IMR-90 (cell line): ENCODE measurements at regions not wholly inside any gene's neighbourhood (a gene's known extent, or its start where the extent isn't known, plus 50 kb on each side); places are given as distances from the start of the nearest gene placed in this dataset.

Experiments used
- ATAC-seq: fragments of 200-7000 bp; cut with Tn5 transposase; 2 replicates; pipeline ENCODE4 v1.9.1; 2020; ENCODE audit warnings: low read depth, mild to moderate bottlenecking, moderate library complexity
- BruUV-seq: library from RNA; stranded (reverse); fragments of 400-500 nt; replicated peaks from 2 replicates; lab custom pipeline; 2021; lab: Mats Ljungman, UMichigan
- CTCF ChIA-PET: fragments of 300-600 bp; formaldehyde crosslinking; extraction: SDS; loops from one replicate; lab custom pipeline; 2021; ENCODE audit warnings: antibody characterized with exemption; lab: Yijun Ruan, JAX
- POLR2A ChIA-PET: fragments of 300-600 bp; sonication (Branson Sonifier 250); formaldehyde crosslinking; loops from one replicate; lab custom pipeline; 2022; ENCODE audit warnings: antibody characterized with exemption; ENCODE audit not compliant: unreplicated experiment; lab: Charles Lee
- DNase-seq: peaks from one replicate; pipeline ENCODE4 v3.0.0; 2013
- H2AFZ ChIP-seq: replicated peaks from 2 replicates; pipeline ENCODE3; 2013; ENCODE audit warnings: low read length, mild to moderate bottlenecking; ENCODE audit not compliant: poor library complexity
- H2AK5ac ChIP-seq: 2 replicates; pipeline ENCODE4 v1.6.1; 2013; ENCODE audit warnings: low read depth, low read length, inconsistent platforms
- H2AK9ac ChIP-seq: replicated peaks from 2 replicates; pipeline ENCODE3; 2013; ENCODE audit warnings: mild to moderate bottlenecking, low read depth, low read length, moderate library complexity; ENCODE audit not compliant: poor library complexity
- H2BK120ac ChIP-seq: 2 replicates; pipeline ENCODE4 v1.6.1; 2013; ENCODE audit warnings: low read depth, low read length, inconsistent platforms
- H2BK15ac ChIP-seq: 3 replicates; pipeline ENCODE4 v1.6.1; 2013; ENCODE audit warnings: low read depth, low read length, inconsistent platforms
- H2BK20ac ChIP-seq: 2 replicates; pipeline ENCODE4 v1.6.1; 2013; ENCODE audit warnings: low read depth, mild to moderate bottlenecking, inconsistent platforms, low read length, moderate library complexity
- H2BK5ac ChIP-seq: 2 replicates; pipeline ENCODE4 v1.6.1; 2013; ENCODE audit warnings: mild to moderate bottlenecking, low read depth, low read length, inconsistent platforms; ENCODE audit not compliant: poor library complexity, severe bottlenecking
- H3K14ac ChIP-seq: replicated peaks from 2 replicates; pipeline ENCODE4 v1.6.1; 2013; ENCODE audit warnings: low read depth, low read length, inconsistent platforms
- H3K18ac ChIP-seq: 2 replicates; pipeline ENCODE4 v1.6.1; 2013; ENCODE audit warnings: low read depth, low read length, control low read depth
- H3K23ac ChIP-seq: 2 replicates; pipeline ENCODE4 v1.6.1; 2013; ENCODE audit warnings: low read depth, low read length, inconsistent platforms
- H3K27ac ChIP-seq: 2 replicates; pipeline ENCODE4 v1.5.1; 2013; ENCODE audit warnings: mild to moderate bottlenecking, control low read depth, low read length; ENCODE audit not compliant: insufficient read depth
- H3K27me3 ChIP-seq: 2 replicates; pipeline ENCODE4 v1.6.1; 2013; ENCODE audit warnings: low read length; ENCODE audit not compliant: control insufficient read depth, insufficient read depth
- H3K36me3 ChIP-seq: 2 replicates; pipeline ENCODE4 v1.6.1; 2013; ENCODE audit warnings: low read length, mixed read lengths; ENCODE audit not compliant: control insufficient read depth, insufficient read depth
- H3K4ac ChIP-seq: 2 replicates; pipeline ENCODE4 v1.6.1; 2013; ENCODE audit warnings: low read depth, low read length, inconsistent platforms
- H3K4me1 ChIP-seq: 2 replicates; pipeline ENCODE4 v1.6.1; 2013; ENCODE audit warnings: low read length, mixed read lengths; ENCODE audit not compliant: control insufficient read depth, insufficient read depth
- H3K4me2 ChIP-seq: 2 replicates; pipeline ENCODE4 v1.6.1; 2013; ENCODE audit warnings: low read depth, mild to moderate bottlenecking, control low read depth, low read length, moderate library complexity
- H3K4me3 ChIP-seq: 2 replicates; pipeline ENCODE4 v1.5.1; 2013; ENCODE audit warnings: low read depth, mild to moderate bottlenecking, control low read depth, low read length, moderate library complexity; ENCODE audit not compliant: insufficient read depth
- H3K56ac ChIP-seq: 2 replicates; pipeline ENCODE4 v1.6.1; 2013; ENCODE audit warnings: low read length, inconsistent platforms; ENCODE audit not compliant: insufficient read depth; ENCODE audit errors: extremely low read depth
- H3K79me1 ChIP-seq, 2 experiments: 2 replicates each; pipeline ENCODE4 v1.6.1; 2013; ENCODE audit warnings: low read length in 2 of 2, inconsistent platforms in 1 of 2, low read depth in 1 of 2
- H3K9ac ChIP-seq: 2 replicates; pipeline ENCODE4 v1.6.1; 2013; ENCODE audit warnings: low read depth, low read length, control low read depth
- H3K9me1 ChIP-seq: 2 replicates; pipeline ENCODE4 v1.6.1; 2013; ENCODE audit warnings: low read length, inconsistent platforms; ENCODE audit not compliant: insufficient read depth
- H3K9me3 ChIP-seq: 2 replicates; pipeline ENCODE4 v1.6.1; 2013; ENCODE audit warnings: low read length; ENCODE audit not compliant: control insufficient read depth, insufficient read depth
- H4K20me1 ChIP-seq: 2 replicates; pipeline ENCODE4 v1.6.1; 2013; ENCODE audit warnings: low read length, inconsistent platforms; ENCODE audit not compliant: insufficient read depth
- H4K5ac ChIP-seq: 2 replicates; pipeline ENCODE4 v1.6.1; 2013; ENCODE audit warnings: mild to moderate bottlenecking, low read depth, low read length, control low read depth
- H4K8ac ChIP-seq, 2 experiments: 2 replicates each; pipeline ENCODE4 v1.6.1; 2013; ENCODE audit warnings: low read depth in 2 of 2, low read length in 2 of 2, control low read depth in 1 of 2, inconsistent platforms in 1 of 2
- H4K91ac ChIP-seq: 2 replicates; pipeline ENCODE4 v1.6.1; 2013; ENCODE audit warnings: low read depth, low read length, inconsistent platforms; ENCODE audit not compliant: insufficient read depth
- BHLHE40 ChIP-seq: fragments of 150-350 bp; IDR thresholded peaks from 2 replicates; pipeline ENCODE4 v1.6.1; 2016; ENCODE audit warnings: mild to moderate bottlenecking, low read depth, low read length
- CEBPB ChIP-seq: IDR thresholded peaks from 2 replicates; pipeline ENCODE4 v1.6.1; 2012; ENCODE audit warnings: low read depth, low read length, improper control_type of control experiment
- FOS ChIP-seq: fragments of 150-350 bp; IDR thresholded peaks from 2 replicates; pipeline ENCODE4 v1.6.1; 2016; ENCODE audit warnings: low read depth, low read length
- MAZ ChIP-seq: IDR thresholded peaks from 2 replicates; pipeline ENCODE4 v1.6.1; 2012; ENCODE audit warnings: low read depth, mild to moderate bottlenecking, low read length, improper control_type of control experiment, moderate library complexity, borderline replicate concordance
- NFE2L2 ChIP-seq: fragments of 150-350 bp; IDR thresholded peaks from 2 replicates; pipeline ENCODE4 v1.6.1; 2016; ENCODE audit warnings: low read depth, mild to moderate bottlenecking, low read length
- POLR2A ChIP-seq: IDR thresholded peaks from 2 replicates; pipeline ENCODE4 v1.6.1; 2012; ENCODE audit warnings: mild to moderate bottlenecking, low read depth, low read length
- RAD21 ChIP-seq: IDR thresholded peaks from 2 replicates; pipeline ENCODE4 v1.6.1; 2012; ENCODE audit warnings: low read length, improper control_type of control experiment
- RCOR1 ChIP-seq: IDR thresholded peaks from 2 replicates; pipeline ENCODE4 v1.6.1; 2012; ENCODE audit warnings: mild to moderate bottlenecking, low read length, improper control_type of control experiment; ENCODE audit not compliant: insufficient replicate concordance
- RFX5 ChIP-seq: IDR thresholded peaks from 2 replicates; pipeline ENCODE4 v1.8.0; 2012; ENCODE audit warnings: low read depth, mild to moderate bottlenecking, low read length, moderate library complexity
- SMC3 ChIP-seq: fragments of 150-350 bp; IDR thresholded peaks from 2 replicates; pipeline ENCODE4 v1.6.1; 2016; ENCODE audit warnings: low read depth, mild to moderate bottlenecking, antibody characterized with exemption, low read length, moderate library complexity
- WGBS, 2 experiments: methylation state at CpG; one replicate each; pipeline versions ENCODE4 v1.1.5 to v1.1.7; 2013; ENCODE audit warnings: missing lambda C conversion rate in 2 of 2; ENCODE audit not compliant: insufficient read length in 1 of 2; ENCODE audit errors: extremely low coverage in 2 of 2; 5-methylcytosine and 5-hydroxymethylcytosine counted together
- dilution Hi-C: fragments of 300-500 bp; cut with HindIII; formaldehyde crosslinking; loops from one replicate; pipeline ENCODE4 v1.14.3; 2018; ENCODE audit warnings: low sequenced_read_pairs; ENCODE audit not compliant: unreplicated experiment
- in situ Hi-C: fragments of 300-500 bp; cut with MboI; formaldehyde crosslinking; loops from 3 replicates; pipeline ENCODE4 v1.14.3; 2019; ENCODE audit warnings: low sequenced_read_pairs, inconsistent platforms, mixed read lengths
- intact Hi-C: fragments of 100-400 bp; cut with micrococcal nuclease; formaldehyde crosslinking; loops from 2 replicates; pipeline ENCODE4 v1.10.0; 2022
- TF ChIP-seq, protein P1 (sequence below): fragments of 150-350 bp; IDR thresholded peaks from 2 replicates; pipeline ENCODE4 v1.6.1; 2017; ENCODE audit warnings: mild to moderate bottlenecking, antibody characterized with exemption, low read length, low read depth
- TF ChIP-seq, protein P2 (sequence below): fragments of 150-350 bp; IDR thresholded peaks from 2 replicates; pipeline ENCODE4 v1.6.1; 2016; ENCODE audit warnings: low read depth, mild to moderate bottlenecking, low read length, moderate library complexity, borderline replicate concordance
- TF ChIP-seq, protein P3 (sequence below): conservative IDR thresholded peaks from 2 replicates; pipeline ENCODE4 v1.5.1; 2012; ENCODE audit warnings: mild to moderate bottlenecking, low read depth, low read length, improper control_type of control experiment

DNA sequence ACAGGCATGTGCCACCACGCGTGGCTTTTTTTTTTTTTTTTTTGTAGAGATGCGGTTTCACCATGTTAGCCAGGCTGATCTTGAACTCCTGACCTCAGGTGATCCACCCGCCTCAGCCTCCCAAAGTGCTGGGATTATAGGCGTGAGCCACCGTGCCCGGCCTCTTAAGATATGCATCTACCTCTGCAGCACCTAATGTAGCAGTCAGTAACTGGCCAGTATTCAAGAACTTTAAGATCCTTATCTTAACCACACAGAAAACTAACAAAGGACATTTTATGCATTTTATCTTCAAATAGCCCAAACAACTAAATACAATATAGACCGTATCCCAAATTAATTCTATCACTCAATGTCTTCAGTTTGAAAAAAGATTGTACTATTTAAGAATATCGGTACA lies 618.7 kb downstream of the TLE1 start:
- H3K14ac ChIP-seq = no peak overlapping the region
- dilution Hi-C loops (no loop called here), in situ Hi-C loops (no loop called here), intact Hi-C loops (no loop called here)
- H4K91ac ChIP-seq = no peak overlapping the region
- no peak for ATAC-seq
- no peaks in the 10 kb centered on the region for H3K9me1 ChIP-seq
- no peaks in the 10 kb centered on the region for H3K79me1 ChIP-seq
- no peak overlapping the region for H3K23ac ChIP-seq
- H4K8ac ChIP-seq = no peak overlapping the region
- no peak overlapping the region for H2BK20ac ChIP-seq
- H2BK5ac ChIP-seq = no peak overlapping the region
- no peak overlapping the region for H3K56ac ChIP-seq
- TF ChIP-seq SMC3 (no peak), RFX5 (no peak), POLR2A (no peak), MAZ (no peak), BHLHE40 (no peak), NFE2L2 (no peak), FOS (no peak), RAD21 (no peak), CEBPB (no peak), RCOR1 (no peak)
- TF ChIP-seq, protein P1, sequence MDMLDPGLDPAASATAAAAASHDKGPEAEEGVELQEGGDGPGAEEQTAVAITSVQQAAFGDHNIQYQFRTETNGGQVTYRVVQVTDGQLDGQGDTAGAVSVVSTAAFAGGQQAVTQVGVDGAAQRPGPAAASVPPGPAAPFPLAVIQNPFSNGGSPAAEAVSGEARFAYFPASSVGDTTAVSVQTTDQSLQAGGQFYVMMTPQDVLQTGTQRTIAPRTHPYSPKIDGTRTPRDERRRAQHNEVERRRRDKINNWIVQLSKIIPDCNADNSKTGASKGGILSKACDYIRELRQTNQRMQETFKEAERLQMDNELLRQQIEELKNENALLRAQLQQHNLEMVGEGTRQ = no peak
- TF ChIP-seq, protein P2, sequence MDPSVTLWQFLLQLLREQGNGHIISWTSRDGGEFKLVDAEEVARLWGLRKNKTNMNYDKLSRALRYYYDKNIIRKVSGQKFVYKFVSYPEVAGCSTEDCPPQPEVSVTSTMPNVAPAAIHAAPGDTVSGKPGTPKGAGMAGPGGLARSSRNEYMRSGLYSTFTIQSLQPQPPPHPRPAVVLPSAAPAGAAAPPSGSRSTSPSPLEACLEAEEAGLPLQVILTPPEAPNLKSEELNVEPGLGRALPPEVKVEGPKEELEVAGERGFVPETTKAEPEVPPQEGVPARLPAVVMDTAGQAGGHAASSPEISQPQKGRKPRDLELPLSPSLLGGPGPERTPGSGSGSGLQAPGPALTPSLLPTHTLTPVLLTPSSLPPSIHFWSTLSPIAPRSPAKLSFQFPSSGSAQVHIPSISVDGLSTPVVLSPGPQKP = no peak
- TF ChIP-seq, protein P3, sequence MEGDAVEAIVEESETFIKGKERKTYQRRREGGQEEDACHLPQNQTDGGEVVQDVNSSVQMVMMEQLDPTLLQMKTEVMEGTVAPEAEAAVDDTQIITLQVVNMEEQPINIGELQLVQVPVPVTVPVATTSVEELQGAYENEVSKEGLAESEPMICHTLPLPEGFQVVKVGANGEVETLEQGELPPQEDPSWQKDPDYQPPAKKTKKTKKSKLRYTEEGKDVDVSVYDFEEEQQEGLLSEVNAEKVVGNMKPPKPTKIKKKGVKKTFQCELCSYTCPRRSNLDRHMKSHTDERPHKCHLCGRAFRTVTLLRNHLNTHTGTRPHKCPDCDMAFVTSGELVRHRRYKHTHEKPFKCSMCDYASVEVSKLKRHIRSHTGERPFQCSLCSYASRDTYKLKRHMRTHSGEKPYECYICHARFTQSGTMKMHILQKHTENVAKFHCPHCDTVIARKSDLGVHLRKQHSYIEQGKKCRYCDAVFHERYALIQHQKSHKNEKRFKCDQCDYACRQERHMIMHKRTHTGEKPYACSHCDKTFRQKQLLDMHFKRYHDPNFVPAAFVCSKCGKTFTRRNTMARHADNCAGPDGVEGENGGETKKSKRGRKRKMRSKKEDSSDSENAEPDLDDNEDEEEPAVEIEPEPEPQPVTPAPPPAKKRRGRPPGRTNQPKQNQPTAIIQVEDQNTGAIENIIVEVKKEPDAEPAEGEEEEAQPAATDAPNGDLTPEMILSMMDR = no peak
- no peak overlapping the region for H2AFZ ChIP-seq
- no peaks in the 10 kb centered on the region for H3K9me3 ChIP-seq
- no peaks in the 10 kb centered on the region for H3K4me1 ChIP-seq
- H3K4me3 ChIP-seq = no peak overlapping the region
- no peak overlapping the region for H2BK15ac ChIP-seq
- no TSS peak for BruUV-seq
- no peak overlapping the region for H3K18ac ChIP-seq
- no peaks in the 10 kb centered on the region for H3K27me3 ChIP-seq
- H3K27ac ChIP-seq = no peak overlapping the region
- no peak overlapping the region for H3K4ac ChIP-seq
- no peak overlapping the region for H3K9ac ChIP-seq
- DNase-seq = no peak
- POLR2A ChIA-PET = no interaction called here
- H4K5ac ChIP-seq = no peak overlapping the region
- no peaks in the 10 kb centered on the region for H4K20me1 ChIP-seq
- no peak overlapping the region for H2BK120ac ChIP-seq
- CTCF ChIA-PET = no interaction called here
- no peak overlapping the region for H3K4me2 ChIP-seq
- H2AK5ac ChIP-seq = no peak overlapping the region
- whole genome bisulfite sequencing, 2 experiments = no CpG with 5 or more reads among the region's 9 CpGs
- H2AK9ac ChIP-seq = no peak overlapping the region
- no peaks in the 10 kb centered on the region for H3K36me3 ChIP-seq
